ENCODE measurements at regions not wholly inside any gene's neighbourhood (a gene's known extent, or its start where the extent isn't known, plus 50 kb on each side); places are given as distances from the start of the nearest gene placed in this dataset.

GRCh38 chr4:126850286-126850685, 782.5 kb upstream of the INTU start:
- TF ChIP-seq CTCF (IDR thresholded peaks at IDR 0.05), result no peak
- TF ChIP-seq POLR2A (IDR thresholded peaks at IDR 0.05), result no peak
- TF ChIP-seq EP300 (IDR thresholded peaks at IDR 0.05), result no peak

Measured in suprapubic skin (tissue), 3 donors.